OCI-LY7 (cell line): ENCODE measurements at regions not wholly inside any gene's neighbourhood (a gene's known extent, or its start where the extent isn't known, plus 50 kb on each side); places are given as distances from the start of the nearest gene placed in this dataset.

Experiments
- EZH2phosphoT487 ChIP-seq: fragments of 200-600 bp; sonication (generic); IDR thresholded peaks from 2 replicates; pipeline ENCODE4 v1.6.1; 2018; ENCODE audit warnings: low read depth, borderline replicate concordance, mild to moderate bottlenecking, mixed run types, antibody characterized with exemption, low read length, moderate library complexity, mixed read lengths
- TF ChIP-seq, protein P1 (sequence below): fragments of 200-600 bp; sonication (generic); conservative IDR thresholded peaks from 2 replicates; pipeline ENCODE4 v1.5.1; 2014; ENCODE audit warnings: mild to moderate bottlenecking, antibody characterized with exemption, low read length, moderate library complexity, mixed read lengths

DNA sequence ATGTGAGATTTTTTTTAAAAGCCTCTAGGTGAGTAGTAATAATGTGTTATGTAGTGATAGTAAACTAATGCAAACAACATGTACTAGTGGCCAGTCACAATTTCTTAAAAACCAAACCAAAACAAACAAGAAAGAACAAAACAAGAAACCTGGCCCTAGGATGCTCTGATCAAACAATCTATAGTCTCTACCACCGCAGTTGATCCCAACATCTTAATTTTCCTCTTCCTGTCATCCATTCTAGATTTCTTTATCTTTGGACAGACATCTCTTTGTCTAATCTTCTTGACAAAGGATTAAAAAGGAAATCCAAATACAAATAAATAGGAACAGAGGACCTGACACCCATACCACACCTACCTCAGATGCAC lies 188.2 kb upstream of the ADAMTS5 start:
- TF ChIP-seq, protein P1, sequence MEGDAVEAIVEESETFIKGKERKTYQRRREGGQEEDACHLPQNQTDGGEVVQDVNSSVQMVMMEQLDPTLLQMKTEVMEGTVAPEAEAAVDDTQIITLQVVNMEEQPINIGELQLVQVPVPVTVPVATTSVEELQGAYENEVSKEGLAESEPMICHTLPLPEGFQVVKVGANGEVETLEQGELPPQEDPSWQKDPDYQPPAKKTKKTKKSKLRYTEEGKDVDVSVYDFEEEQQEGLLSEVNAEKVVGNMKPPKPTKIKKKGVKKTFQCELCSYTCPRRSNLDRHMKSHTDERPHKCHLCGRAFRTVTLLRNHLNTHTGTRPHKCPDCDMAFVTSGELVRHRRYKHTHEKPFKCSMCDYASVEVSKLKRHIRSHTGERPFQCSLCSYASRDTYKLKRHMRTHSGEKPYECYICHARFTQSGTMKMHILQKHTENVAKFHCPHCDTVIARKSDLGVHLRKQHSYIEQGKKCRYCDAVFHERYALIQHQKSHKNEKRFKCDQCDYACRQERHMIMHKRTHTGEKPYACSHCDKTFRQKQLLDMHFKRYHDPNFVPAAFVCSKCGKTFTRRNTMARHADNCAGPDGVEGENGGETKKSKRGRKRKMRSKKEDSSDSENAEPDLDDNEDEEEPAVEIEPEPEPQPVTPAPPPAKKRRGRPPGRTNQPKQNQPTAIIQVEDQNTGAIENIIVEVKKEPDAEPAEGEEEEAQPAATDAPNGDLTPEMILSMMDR = no peak
- no peak for TF ChIP-seq EZH2phosphoT487
